K562 (cell line): ENCODE measurements at regions not wholly inside any gene's neighbourhood (a gene's known extent, or its start where the extent isn't known, plus 50 kb on each side); places are given as distances from the start of the nearest gene placed in this dataset.

ENCODE experiments used
- ATAC-seq: fragments of 200-7000 bp; cut with Tn5 transposase; 3 replicates; pipeline ENCODE4 v1.9.1; 2020; ENCODE audit warnings: moderate library complexity
- BruUV-seq: library from RNA; stranded (reverse); fragments of 400-500 nt; replicated peaks from 2 replicates; lab custom pipeline; 2021; lab: Mats Ljungman, UMichigan
- CTCF ChIA-PET: fragments of 300-600 bp; formaldehyde crosslinking; extraction: SDS; loops from one replicate; lab custom pipeline; 2021; ENCODE audit warnings: low intra/inter-chr PET ratio; lab: Yijun Ruan, JAX
- POLR2A ChIA-PET: fragments of 300-600, 350-650 bp; sonication (Branson Sonifier 250); formaldehyde crosslinking; extraction: SDS; loops from one replicate; lab custom pipeline; 2021; ENCODE audit warnings: antibody characterized with exemption, inconsistent platforms; lab: Yijun Ruan, JAX
- DNase-seq, 4 experiments: peaks; one replicate each; pipeline versions ENCODE4 v3.0.0 to v3.0.0-alpha.2; 2011 to 2018; ENCODE audit warnings: low spot score in 3 of 4, mixed read lengths in 3 of 4; ENCODE audit errors: extremely low read depth in 1 of 4
- FAIRE-seq: peaks from 2 replicates; lab custom pipeline; 2011; peaks lifted over from hg19 to GRCh38; lab: Jason Lieb, UNC
- H2AFZ ChIP-seq: 2 replicates; pipeline ENCODE4 v1.6.0; 2011; ENCODE audit warnings: low read depth, low read length, control low read depth, inconsistent platforms
- H3K27ac ChIP-seq: fragments of 200-600 bp; 3 replicates; pipeline ENCODE4 v1.8.0; 2011; ENCODE audit warnings: low read depth, mild to moderate bottlenecking, control low read depth, inconsistent platforms, low read length, moderate library complexity, mixed read lengths; ENCODE audit errors: extremely low read depth
- H3K27me3 ChIP-seq, 2 experiments: fragments of 300-600 bp in 1 of 2; 2 replicates in 1 of 2; 3 replicates in 1 of 2; pipeline versions ENCODE4 v1.6.0 to v1.8.0; 2011; ENCODE audit warnings: inconsistent platforms in 2 of 2, low read length in 2 of 2, mild to moderate bottlenecking in 1 of 2, mixed read lengths in 1 of 2, moderate library complexity in 1 of 2; ENCODE audit not compliant: control insufficient read depth in 2 of 2, insufficient read depth in 2 of 2
- H3K36me3 ChIP-seq: fragments of 300-600 bp; 3 replicates; pipeline ENCODE4 v1.8.0; 2011; ENCODE audit warnings: mild to moderate bottlenecking, low read length, inconsistent platforms; ENCODE audit not compliant: control insufficient read depth, insufficient read depth
- H3K4me1 ChIP-seq, 2 experiments: fragments of 200-600 bp in 1 of 2; replicated peaks in 1 of 2; 2 replicates in 1 of 2; 3 replicates in 1 of 2; pipeline versions ENCODE4 v1.5.1 to v1.8.0; 2011; ENCODE audit warnings: inconsistent platforms in 2 of 2, low read length in 2 of 2, mild to moderate bottlenecking in 1 of 2, mixed read lengths in 1 of 2, moderate library complexity in 1 of 2; ENCODE audit not compliant: control insufficient read depth in 2 of 2, insufficient read depth in 2 of 2
- H3K4me2 ChIP-seq: 2 replicates; pipeline ENCODE4 v1.6.1; 2011; ENCODE audit warnings: low read length, control low read depth, inconsistent platforms, mixed read lengths; ENCODE audit not compliant: insufficient read depth
- H3K4me3 ChIP-seq: fragments of 200-600 bp; sonication (generic), shearing (Covaris generic); 2 replicates; pipeline ENCODE4 v1.5.1; 2016; ENCODE audit warnings: control low read depth, inconsistent platforms
- H3K79me2 ChIP-seq: fragments of 200-600 bp; 3 replicates; pipeline ENCODE4 v1.8.0; 2011; ENCODE audit warnings: low read length, inconsistent platforms; ENCODE audit not compliant: control insufficient read depth, insufficient read depth
- H3K9ac ChIP-seq, 2 experiments: 2 replicates each; pipeline versions ENCODE4 v1.6.0 to v1.6.1; 2011; ENCODE audit warnings: low read depth in 2 of 2, low read length in 2 of 2, control low read depth in 1 of 2, inconsistent platforms in 1 of 2, mild to moderate bottlenecking in 1 of 2, mixed read lengths in 1 of 2; ENCODE audit not compliant: insufficient read depth in 1 of 2
- H3K9me1 ChIP-seq: one replicate; pipeline ENCODE4 v1.6.0; 2011; ENCODE audit warnings: inconsistent platforms, mild to moderate bottlenecking, low read length, moderate library complexity; ENCODE audit not compliant: control insufficient read depth, insufficient read depth
- H3K9me3 ChIP-seq: replicated peaks from 2 replicates; pipeline ENCODE4 v1.5.1; 2011; ENCODE audit warnings: low read depth, low read length, inconsistent platforms; ENCODE audit not compliant: control insufficient read depth, insufficient read depth
- H4K20me1 ChIP-seq: replicated peaks from 2 replicates; pipeline ENCODE4 v1.6.1; 2011; ENCODE audit warnings: low read length, inconsistent platforms, mixed read lengths; ENCODE audit not compliant: control insufficient read depth, insufficient read depth
- CBFA2T3 ChIP-seq: fragments of 450-650 bp; IDR thresholded peaks from 2 replicates; pipeline ENCODE4 v1.6.1; 2017
- FOXJ2 ChIP-seq: fragments of 200-800 bp; sonication (Bioruptor generic); IDR thresholded peaks from 2 replicates; pipeline ENCODE4 v1.6.1; 2016; ENCODE audit warnings: missing genetic modification characterization, missing compliant biosample characterization
- GTF2A2 ChIP-seq: IDR thresholded peaks from 2 replicates; pipeline ENCODE4 v1.6.1; 2016; ENCODE audit warnings: mild to moderate bottlenecking, missing genetic modification characterization, missing compliant biosample characterization
- L3MBTL2 ChIP-seq: fragments of 450-650 bp; IDR thresholded peaks from 2 replicates; pipeline ENCODE4 v1.6.1; 2016; ENCODE audit warnings: mild to moderate bottlenecking, moderate library complexity
- MED1 ChIP-seq: sonication (generic); formaldehyde crosslinking; IDR thresholded peaks from 2 replicates; pipeline ENCODE4 v1.8.1; 2023; ENCODE audit warnings: missing genetic modification reagents, borderline replicate concordance
- NFRKB ChIP-seq: fragments of 450-650 bp; IDR thresholded peaks from 2 replicates; pipeline ENCODE4 v1.6.1; 2016; ENCODE audit warnings: low read depth
- NR2C1 ChIP-seq, 2 experiments: fragments of 450-650 bp; IDR thresholded peaks; 2 replicates each; pipeline ENCODE4 v1.6.1; 2017; ENCODE audit warnings: mild to moderate bottlenecking in 2 of 2, antibody characterized with exemption in 1 of 2, inconsistent platforms in 1 of 2, missing compliant biosample characterization in 1 of 2, missing genetic modification characterization in 1 of 2
- POLR2H ChIP-seq: IDR thresholded peaks from 2 replicates; pipeline ENCODE4 v1.6.1; 2016; ENCODE audit warnings: missing genetic modification characterization, low read depth, mild to moderate bottlenecking, control low read depth, missing compliant biosample characterization, moderate library complexity
- SMAD3 ChIP-seq: fragments of 450-650 bp; formaldehyde crosslinking; conservative IDR thresholded peaks from 2 replicates; pipeline ENCODE4 v1.4.0; 2020; ENCODE audit warnings: mild to moderate bottlenecking
- SMAD4 ChIP-seq: fragments of 250-450 bp; sonication (Bioruptor Pico); conservative IDR thresholded peaks from 2 replicates; pipeline ENCODE4 v1.8.0; 2021; ENCODE audit warnings: inconsistent platforms, mild to moderate bottlenecking, moderate library complexity
- TAF7 ChIP-seq: fragments of 450-650 bp; IDR thresholded peaks from 2 replicates; pipeline ENCODE4 v1.6.1; 2016; ENCODE audit warnings: missing genetic modification characterization, missing compliant biosample characterization
- TCFL5 ChIP-seq: fragments of 250-450 bp; sonication (Bioruptor Pico); conservative IDR thresholded peaks from 2 replicates; pipeline ENCODE4 v1.6.1; 2021; ENCODE audit warnings: mild to moderate bottlenecking, moderate library complexity, matching md5 sums
- ZBTB17 ChIP-seq: fragments of 450-650 bp; formaldehyde crosslinking; IDR thresholded peaks from 2 replicates; pipeline ENCODE4 v1.4.0; 2020; ENCODE audit warnings: mild to moderate bottlenecking
- ZNF197 ChIP-seq: fragments of 200-800 bp; sonication (Bioruptor generic); IDR thresholded peaks from 2 replicates; pipeline ENCODE4 v1.6.1; 2016; ENCODE audit warnings: low read depth, missing genetic modification characterization, missing compliant biosample characterization
- ZNF584 ChIP-seq: fragments of 200-800 bp; sonication (Bioruptor generic); IDR thresholded peaks from 2 replicates; pipeline ENCODE4 v1.6.1; 2016; ENCODE audit warnings: low read depth, mild to moderate bottlenecking, missing genetic modification characterization, missing compliant biosample characterization
- ZNF699 ChIP-seq: fragments of 250-450 bp; sonication (Bioruptor Pico); IDR thresholded peaks from 2 replicates; pipeline ENCODE4 v1.8.0; 2021; ENCODE audit warnings: mild to moderate bottlenecking, moderate library complexity; ENCODE audit not compliant: insufficient replicate concordance
- WGBS: fragments of 100-300 bp; shearing (Covaris generic); methylation state at CpG from one replicate; pipeline ENCODE4 v1.1.6; 2016; ENCODE audit warnings: low coverage, mixed read lengths; ENCODE audit not compliant: insufficient coverage; ENCODE audit errors: missing lambda C conversion rate; 5-methylcytosine and 5-hydroxymethylcytosine counted together
- in situ Hi-C: fragments of 300-500 bp; cut with MboI; formaldehyde crosslinking; loops from 4 replicates; pipeline ENCODE4 v1.15.0; 2018; ENCODE audit warnings: inconsistent platforms, mixed read lengths
- intact Hi-C: fragments of 100-400 bp; cut with micrococcal nuclease; formaldehyde crosslinking; loops from 2 replicates; pipeline ENCODE4 v1.14.2; 2022
- TF ChIP-seq, protein P1 (sequence below): fragments of 250-450 bp; sonication (Bioruptor Pico); IDR thresholded peaks from 2 replicates; pipeline ENCODE4 v1.4.0; 2020; ENCODE audit warnings: mild to moderate bottlenecking, moderate library complexity
- TF ChIP-seq, protein P2 (sequence below): fragments of 200-800 bp; sonication (Bioruptor generic); IDR thresholded peaks from 2 replicates; pipeline ENCODE4 v1.6.1; 2017; ENCODE audit warnings: missing genetic modification characterization, missing compliant biosample characterization

DNA sequence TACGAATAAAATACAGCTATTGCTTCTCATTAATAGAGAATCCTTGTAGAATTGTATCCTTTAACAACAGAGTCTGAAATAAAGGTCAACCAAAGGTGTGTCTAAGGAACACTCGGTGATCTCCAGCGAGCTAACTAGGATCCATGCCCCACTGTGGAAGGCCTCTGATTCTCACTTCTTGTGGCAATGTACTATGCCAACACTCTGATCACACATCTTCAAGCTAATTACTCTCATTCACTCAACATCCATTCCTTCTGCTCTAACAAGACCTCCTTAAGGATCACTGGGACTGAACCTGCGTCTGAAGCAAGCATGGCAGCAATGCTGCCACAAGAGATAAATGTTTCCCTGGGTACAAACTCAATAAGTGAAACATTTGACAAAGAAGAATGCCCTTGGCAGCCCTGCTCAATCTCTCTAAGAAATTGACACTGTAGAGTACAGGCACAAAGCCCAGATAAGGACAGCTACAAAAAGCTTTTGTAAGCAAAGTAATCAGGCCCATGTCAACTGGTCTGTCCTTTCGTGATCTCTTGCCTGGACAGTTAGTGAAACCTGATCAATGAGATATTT, 74.6 kb upstream of the PARD3B start:
- H3K27me3 ChIP-seq: no peaks in the 10 kb centered on the region
- no peak overlapping the region for H3K4me2 ChIP-seq
- H2AFZ ChIP-seq: 0 out of 2 replicates have a peak overlapping the region, but pooled peaks have one; percentile 36
- BruUV-seq: no TSS peak
- DNase-seq (no peak), FAIRE-seq (no peak), ATAC-seq (no peak; the same call in 2 of the 3 replicates)
- POLR2A ChIA-PET: interaction anchor here (1.8 kb wide), 1 partner anchor 13 kb away, joined by 5 read pairs; no protein-coding TSS in a partner anchor
- H4K20me1 ChIP-seq: no peaks in the 10 kb centered on the region
- H3K9me3 ChIP-seq: no peaks in the 10 kb centered on the region
- peaks cover 0 to 17% of the 10 kb centered on the region in 2 experiments; a peak in 3 of 5 replicates for H3K4me1 ChIP-seq
- H3K36me3 ChIP-seq: no peaks in the 10 kb centered on the region
- no peaks in the 10 kb centered on the region for H3K9me1 ChIP-seq
- CTCF ChIA-PET: no interaction called here
- WGBS: 20% methylated on average over 5 of the region's 5 CpGs
- H3K9ac ChIP-seq: no peak overlapping the region
- H3K79me2 ChIP-seq: no peaks in the 10 kb centered on the region
- in situ Hi-C loops (no loop called here), intact Hi-C loops (loop anchor here (10.0 kb wide), 1 partner anchor 146 kb away; no protein-coding TSS in a partner anchor)
- H3K4me3 ChIP-seq: no peak overlapping the region
- H3K27ac ChIP-seq: peak overlapping the region; percentile 36; the same call in 1 of the 3 replicates
- TF ChIP-seq ZNF584 (CRISPR knock-in tag): peak; percentile 90
- TF ChIP-seq, protein P1, sequence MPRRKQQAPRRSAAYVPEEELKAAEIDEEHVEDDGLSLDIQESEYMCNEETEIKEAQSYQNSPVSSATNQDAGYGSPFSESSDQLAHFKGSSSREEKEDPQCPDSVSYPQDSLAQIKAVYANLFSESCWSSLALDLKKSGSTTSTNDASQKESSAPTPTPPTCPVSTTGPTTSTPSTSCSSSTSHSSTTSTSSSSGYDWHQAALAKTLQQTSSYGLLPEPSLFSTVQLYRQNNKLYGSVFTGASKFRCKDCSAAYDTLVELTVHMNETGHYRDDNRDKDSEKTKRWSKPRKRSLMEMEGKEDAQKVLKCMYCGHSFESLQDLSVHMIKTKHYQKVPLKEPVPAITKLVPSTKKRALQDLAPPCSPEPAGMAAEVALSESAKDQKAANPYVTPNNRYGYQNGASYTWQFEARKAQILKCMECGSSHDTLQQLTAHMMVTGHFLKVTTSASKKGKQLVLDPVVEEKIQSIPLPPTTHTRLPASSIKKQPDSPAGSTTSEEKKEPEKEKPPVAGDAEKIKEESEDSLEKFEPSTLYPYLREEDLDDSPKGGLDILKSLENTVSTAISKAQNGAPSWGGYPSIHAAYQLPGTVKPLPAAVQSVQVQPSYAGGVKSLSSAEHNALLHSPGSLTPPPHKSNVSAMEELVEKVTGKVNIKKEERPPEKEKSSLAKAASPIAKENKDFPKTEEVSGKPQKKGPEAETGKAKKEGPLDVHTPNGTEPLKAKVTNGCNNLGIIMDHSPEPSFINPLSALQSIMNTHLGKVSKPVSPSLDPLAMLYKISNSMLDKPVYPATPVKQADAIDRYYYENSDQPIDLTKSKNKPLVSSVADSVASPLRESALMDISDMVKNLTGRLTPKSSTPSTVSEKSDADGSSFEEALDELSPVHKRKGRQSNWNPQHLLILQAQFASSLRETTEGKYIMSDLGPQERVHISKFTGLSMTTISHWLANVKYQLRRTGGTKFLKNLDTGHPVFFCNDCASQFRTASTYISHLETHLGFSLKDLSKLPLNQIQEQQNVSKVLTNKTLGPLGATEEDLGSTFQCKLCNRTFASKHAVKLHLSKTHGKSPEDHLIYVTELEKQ (CRISPR knock-in tag): peak; percentile 63
- TF ChIP-seq GTF2A2 (tag): peak; percentile 66
- TF ChIP-seq L3MBTL2: no peak
- no peak for TF ChIP-seq MED1 (CRISPR knock-in tag)
- TF ChIP-seq FOXJ2 (tag): no peak
- TF ChIP-seq NFRKB: 0 out of 2 replicates have a peak, but pooled peaks have one; percentile 54
- TF ChIP-seq SMAD3 (CRISPR knock-in tag): peak; percentile 5; the same call in 1 of the 2 replicates
- TF ChIP-seq ZBTB17 (CRISPR knock-in tag): peak; percentile 31; the same call in 1 of the 2 replicates
- TF ChIP-seq POLR2H (tag): 0 out of 2 replicates have a peak, but pooled peaks have one; percentile 15
- 0 out of 2 replicates have a peak, but pooled peaks have one; percentile 10 for TF ChIP-seq TCFL5 (CRISPR knock-in tag)
- 0 out of 2 replicates have a peak, but pooled peaks have one; percentile 3 for TF ChIP-seq TAF7 (tag)
- TF ChIP-seq SMAD4 (CRISPR knock-in tag): 0 out of 2 replicates have a peak, but pooled peaks have one; percentile 33
- TF ChIP-seq CBFA2T3: 0 out of 2 replicates have a peak, but pooled peaks have one; percentile 9
- TF ChIP-seq ZNF197: peak; percentile 85
- TF ChIP-seq ZNF699 (CRISPR knock-in tag): no peak
- no peak for TF ChIP-seq NR2C1 (IDR thresholded peaks at IDR 0.05)
- TF ChIP-seq NR2C1 (tag; IDR thresholded peaks at IDR 0.05): peak; percentile 48; the same call in 1 of the 2 replicates
- TF ChIP-seq, protein P2, sequence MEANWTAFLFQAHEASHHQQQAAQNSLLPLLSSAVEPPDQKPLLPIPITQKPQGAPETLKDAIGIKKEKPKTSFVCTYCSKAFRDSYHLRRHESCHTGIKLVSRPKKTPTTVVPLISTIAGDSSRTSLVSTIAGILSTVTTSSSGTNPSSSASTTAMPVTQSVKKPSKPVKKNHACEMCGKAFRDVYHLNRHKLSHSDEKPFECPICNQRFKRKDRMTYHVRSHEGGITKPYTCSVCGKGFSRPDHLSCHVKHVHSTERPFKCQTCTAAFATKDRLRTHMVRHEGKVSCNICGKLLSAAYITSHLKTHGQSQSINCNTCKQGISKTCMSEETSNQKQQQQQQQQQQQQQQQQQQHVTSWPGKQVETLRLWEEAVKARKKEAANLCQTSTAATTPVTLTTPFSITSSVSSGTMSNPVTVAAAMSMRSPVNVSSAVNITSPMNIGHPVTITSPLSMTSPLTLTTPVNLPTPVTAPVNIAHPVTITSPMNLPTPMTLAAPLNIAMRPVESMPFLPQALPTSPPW (CRISPR knock-in tag): peak; percentile 10; the same call in 1 of the 2 replicates
